HCT116 (cell line): ENCODE measurements at regions not wholly inside any gene's neighbourhood (a gene's known extent, or its start where the extent isn't known, plus 50 kb on each side); places are given as distances from the start of the nearest gene placed in this dataset.
A peak's percentile ranks its signal among the peaks of the same experiment; 100 is the strongest.

Source experiments
- ATAC-seq: fragments of 200-7000 bp; cut with Tn5 transposase; 2 replicates; pipeline ENCODE4 v1.9.1; 2020; ENCODE audit warnings: mild to moderate bottlenecking, moderate library complexity
- BruUV-seq: library from RNA; stranded (reverse); fragments of 400-500 nt; replicated peaks from 2 replicates; lab custom pipeline; 2021; lab: Mats Ljungman, UMichigan
- CTCF ChIA-PET: fragments of 300-600 bp; sonication (Branson Sonifier 250); formaldehyde crosslinking; loops from one replicate; lab custom pipeline; 2021; ENCODE audit warnings: antibody characterized with exemption; lab: Charles Lee
- POLR2A ChIA-PET: fragments of 300-600, 350-600 bp; sonication (Branson Sonifier 250); formaldehyde crosslinking; loops from one replicate; lab custom pipeline; 2021; ENCODE audit warnings: antibody characterized with exemption; lab: Charles Lee
- RAD21 ChIA-PET, 2 experiments: fragments of 300-600 bp; sonication (Branson Sonifier 250); formaldehyde crosslinking; loops; one replicate each; lab custom pipeline; 2023; ENCODE audit warnings: low total read pairs in 2 of 2; ENCODE audit not compliant: uncharacterized antibody in 2 of 2, unreplicated experiment in 2 of 2, low non-redundant PET in 1 of 2; lab: Charles Lee
- DNase-seq: peaks from one replicate; pipeline ENCODE4 v3.0.0-alpha.2; 2010; ENCODE audit warnings: low read depth, low spot score
- H2AFZ ChIP-seq: fragments of 200-600 bp; shearing (Covaris generic), sonication (generic); 2 replicates; pipeline ENCODE4 v1.6.1; 2017; ENCODE audit warnings: low read depth, mixed run types, mixed read lengths, antibody characterized with exemption, low read length; ENCODE audit not compliant: poor library complexity, severe bottlenecking
- H3K27ac ChIP-seq: 2 replicates; pipeline ENCODE4 v1.5.1; 2012; ENCODE audit warnings: low read depth, low read length
- H3K27me3 ChIP-seq: fragments of 200-600 bp; sonication (generic); 2 replicates; pipeline ENCODE4 v1.6.1; 2016; ENCODE audit warnings: mixed run types, low read length, mixed read lengths; ENCODE audit not compliant: insufficient read depth
- H3K36me3 ChIP-seq, 2 experiments: fragments of 200-500 bp in 1 of 2; fragments of 200-600 bp in 1 of 2; sonication (Bioruptor generic) in 1 of 2; sonication (generic) in 1 of 2; 2 replicates each; pipeline versions ENCODE4 v1.5.1 to v1.6.1; 2014 to 2016; ENCODE audit warnings: low read length in 2 of 2, inconsistent platforms in 1 of 2, mixed read lengths in 1 of 2, mixed run types in 1 of 2; ENCODE audit not compliant: insufficient read depth in 2 of 2, control insufficient read depth in 1 of 2
- H3K4me1 ChIP-seq, 2 experiments: fragments of 200-600 bp in 1 of 2; sonication (generic) in 1 of 2; 2 replicates each; pipeline versions ENCODE4 v1.5.1 to v1.6.1; 2012 to 2017; ENCODE audit warnings: low read length in 2 of 2, inconsistent platforms in 1 of 2, mild to moderate bottlenecking in 1 of 2, mixed read lengths in 1 of 2, mixed run types in 1 of 2, moderate library complexity in 1 of 2; ENCODE audit not compliant: insufficient read depth in 2 of 2, control insufficient read depth in 1 of 2
- H3K4me2 ChIP-seq: fragments of 200-600 bp; sonication (generic); 2 replicates; pipeline ENCODE4 v1.6.1; 2017; ENCODE audit warnings: mixed run types, low read length, mixed read lengths
- H3K4me3 ChIP-seq, 2 experiments: fragments of 200-600 bp in 1 of 2; sonication (generic) in 1 of 2; replicated peaks in 1 of 2; 2 replicates each; pipeline ENCODE4 v1.5.1; 2011 to 2016; ENCODE audit warnings: low read length in 2 of 2, control low read depth in 1 of 2, low read depth in 1 of 2, mild to moderate bottlenecking in 1 of 2, mixed read lengths in 1 of 2, mixed run types in 1 of 2
- H3K79me2 ChIP-seq: fragments of 200-600 bp; sonication (generic); 2 replicates; pipeline ENCODE4 v1.6.1; 2017; ENCODE audit warnings: mild to moderate bottlenecking, mixed run types, low read length, moderate library complexity, mixed read lengths; ENCODE audit not compliant: insufficient read depth
- H3K9ac ChIP-seq: fragments of 200-600 bp; sonication (generic); 2 replicates; pipeline ENCODE4 v1.6.1; 2016; ENCODE audit warnings: low read length, mixed read lengths
- H3K9me2 ChIP-seq: fragments of 200-600 bp; sonication (generic), shearing (Covaris generic); 2 replicates; pipeline ENCODE4 v1.6.1; 2017; ENCODE audit warnings: mixed run types, mild to moderate bottlenecking, moderate library complexity; ENCODE audit not compliant: insufficient read depth
- H3K9me3 ChIP-seq, 2 experiments: fragments of 200-500 bp in 1 of 2; fragments of 200-600 bp in 1 of 2; sonication (Bioruptor generic) in 1 of 2; sonication (generic) in 1 of 2; 2 replicates each; pipeline ENCODE4 v1.6.1; 2014 to 2017; ENCODE audit warnings: low read length in 2 of 2, mixed read lengths in 2 of 2, inconsistent platforms in 1 of 2, low read depth in 1 of 2, mild to moderate bottlenecking in 1 of 2, mixed run types in 1 of 2, moderate library complexity in 1 of 2; ENCODE audit not compliant: control insufficient read depth in 1 of 2, insufficient read depth in 1 of 2
- H4K20me1 ChIP-seq: fragments of 200-600 bp; sonication (generic), shearing (Covaris generic); 2 replicates; pipeline ENCODE4 v1.6.1; 2017; ENCODE audit warnings: mixed run types, mild to moderate bottlenecking, moderate library complexity; ENCODE audit not compliant: insufficient read depth
- CEBPB ChIP-seq: IDR thresholded peaks from 2 replicates; pipeline ENCODE4 v1.6.1; 2012; ENCODE audit warnings: low read depth
- EZH2 ChIP-seq: fragments of 200-600 bp; sonication (generic); IDR thresholded peaks from 2 replicates; pipeline ENCODE4 v1.6.1; 2017; ENCODE audit warnings: antibody characterized with exemption, mixed run types
- EZH2phosphoT487 ChIP-seq: fragments of 200-600 bp; IDR thresholded peaks from 2 replicates; pipeline ENCODE4 v1.6.1; 2018; ENCODE audit warnings: antibody characterized with exemption, borderline replicate concordance
- FOSL1 ChIP-seq: IDR thresholded peaks from 2 replicates; pipeline ENCODE4 v1.6.1; 2012; ENCODE audit warnings: low read depth
- JUND ChIP-seq: IDR thresholded peaks from 2 replicates; pipeline ENCODE4 v1.6.1; 2012
- POLR2A ChIP-seq: IDR thresholded peaks from 2 replicates; pipeline ENCODE4 v1.7.0; 2011; ENCODE audit warnings: borderline replicate concordance; ENCODE audit not compliant: insufficient read depth, insufficient read length; ENCODE audit errors: extremely low read depth
- SIN3A ChIP-seq: IDR thresholded peaks from 2 replicates; pipeline ENCODE4 v1.6.1; 2012; ENCODE audit warnings: low read depth
- SP1 ChIP-seq: IDR thresholded peaks from 2 replicates; pipeline ENCODE4 v1.6.1; 2012; ENCODE audit warnings: low read depth
- YY1 ChIP-seq: IDR thresholded peaks from 2 replicates; pipeline ENCODE4 v1.6.1; 2011; ENCODE audit warnings: low read length, low read depth, moderate library complexity, mild to moderate bottlenecking; ENCODE audit not compliant: insufficient replicate concordance; ENCODE audit errors: extremely low read depth
- intact Hi-C: fragments of 100-400 bp; cut with micrococcal nuclease; formaldehyde crosslinking; loops from 2 replicates; pipeline ENCODE4 v1.10.0; 2022
- TF ChIP-seq, protein P1 (sequence below): IDR thresholded peaks from 2 replicates; pipeline ENCODE4 v1.6.1; 2012; ENCODE audit warnings: low read depth
- TF ChIP-seq, protein P2 (sequence below): IDR thresholded peaks from 2 replicates; pipeline ENCODE4 v1.6.1; 2011; ENCODE audit warnings: mild to moderate bottlenecking, low read length, moderate library complexity; ENCODE audit not compliant: insufficient replicate concordance; ENCODE audit errors: extremely low read depth
- TF ChIP-seq, protein P3 (sequence below), 3 experiments: fragments of 200-600 bp in 1 of 3; sonication (generic) in 1 of 3; IDR thresholded peaks in 2 of 3; conservative IDR thresholded peaks in 1 of 3; 2 replicates each; pipeline ENCODE4 v1.5.1; 2012 to 2017; ENCODE audit warnings: low read depth in 2 of 3, low read length in 2 of 3, antibody characterized with exemption in 1 of 3, borderline replicate concordance in 1 of 3, control low read depth in 1 of 3, mild to moderate bottlenecking in 1 of 3, mixed read lengths in 1 of 3, mixed run types in 1 of 3, moderate library complexity in 1 of 3; ENCODE audit not compliant: insufficient read depth in 1 of 3

DNA sequence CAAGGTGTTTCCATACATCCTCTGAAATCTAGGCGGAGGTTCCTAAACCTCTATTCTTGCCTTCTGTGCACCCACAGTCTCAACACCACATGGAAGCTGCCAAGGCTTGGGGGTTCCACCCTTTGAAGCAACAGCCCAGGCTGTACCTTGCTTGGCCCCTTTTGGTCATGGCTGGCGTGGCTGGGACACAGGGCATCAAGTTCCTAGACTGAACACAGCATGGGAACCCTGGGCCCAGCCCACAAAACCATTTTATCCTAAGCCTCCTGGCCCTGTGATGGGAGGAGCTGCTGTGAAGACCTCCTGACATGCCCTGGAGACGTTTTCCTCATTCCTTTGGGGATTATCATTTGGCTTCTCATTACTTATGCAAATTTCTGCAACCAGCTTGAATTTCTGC lies 739.0 kb upstream of the NECTIN3 start:
- H3K4me3 ChIP-seq = no peak overlapping the region
- no peaks in the 10 kb centered on the region for H3K4me1 ChIP-seq
- no TSS peak for BruUV-seq
- ChIA-PET POLR2A (no interaction called here), CTCF (no interaction called here), RAD21 (no interaction called here)
- no peaks in the 10 kb centered on the region for H3K27me3 ChIP-seq
- H3K9ac ChIP-seq = no peak overlapping the region
- intact Hi-C loops = no loop called here
- no peak overlapping the region for H2AFZ ChIP-seq
- H4K20me1 ChIP-seq = no peaks in the 10 kb centered on the region
- H3K79me2 ChIP-seq = no peaks in the 10 kb centered on the region
- no peaks in the 10 kb centered on the region for H3K9me2 ChIP-seq
- ATAC-seq (no peak), DNase-seq (no peak)
- H3K27ac ChIP-seq = no peak overlapping the region
- peaks cover 3 to 5% of the 10 kb centered on the region in 2 experiments; a peak in 1 of 4 replicates for H3K9me3 ChIP-seq
- no peak overlapping the region for H3K4me2 ChIP-seq
- TF ChIP-seq SP1 (no peak), FOSL1 (no peak), YY1 (no peak), SIN3A (no peak), CEBPB (no peak)
- TF ChIP-seq, protein P1, sequence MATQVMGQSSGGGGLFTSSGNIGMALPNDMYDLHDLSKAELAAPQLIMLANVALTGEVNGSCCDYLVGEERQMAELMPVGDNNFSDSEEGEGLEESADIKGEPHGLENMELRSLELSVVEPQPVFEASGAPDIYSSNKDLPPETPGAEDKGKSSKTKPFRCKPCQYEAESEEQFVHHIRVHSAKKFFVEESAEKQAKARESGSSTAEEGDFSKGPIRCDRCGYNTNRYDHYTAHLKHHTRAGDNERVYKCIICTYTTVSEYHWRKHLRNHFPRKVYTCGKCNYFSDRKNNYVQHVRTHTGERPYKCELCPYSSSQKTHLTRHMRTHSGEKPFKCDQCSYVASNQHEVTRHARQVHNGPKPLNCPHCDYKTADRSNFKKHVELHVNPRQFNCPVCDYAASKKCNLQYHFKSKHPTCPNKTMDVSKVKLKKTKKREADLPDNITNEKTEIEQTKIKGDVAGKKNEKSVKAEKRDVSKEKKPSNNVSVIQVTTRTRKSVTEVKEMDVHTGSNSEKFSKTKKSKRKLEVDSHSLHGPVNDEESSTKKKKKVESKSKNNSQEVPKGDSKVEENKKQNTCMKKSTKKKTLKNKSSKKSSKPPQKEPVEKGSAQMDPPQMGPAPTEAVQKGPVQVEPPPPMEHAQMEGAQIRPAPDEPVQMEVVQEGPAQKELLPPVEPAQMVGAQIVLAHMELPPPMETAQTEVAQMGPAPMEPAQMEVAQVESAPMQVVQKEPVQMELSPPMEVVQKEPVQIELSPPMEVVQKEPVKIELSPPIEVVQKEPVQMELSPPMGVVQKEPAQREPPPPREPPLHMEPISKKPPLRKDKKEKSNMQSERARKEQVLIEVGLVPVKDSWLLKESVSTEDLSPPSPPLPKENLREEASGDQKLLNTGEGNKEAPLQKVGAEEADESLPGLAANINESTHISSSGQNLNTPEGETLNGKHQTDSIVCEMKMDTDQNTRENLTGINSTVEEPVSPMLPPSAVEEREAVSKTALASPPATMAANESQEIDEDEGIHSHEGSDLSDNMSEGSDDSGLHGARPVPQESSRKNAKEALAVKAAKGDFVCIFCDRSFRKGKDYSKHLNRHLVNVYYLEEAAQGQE = no peak
- H3K36me3 ChIP-seq = no peaks in the 10 kb centered on the region

DNA sequence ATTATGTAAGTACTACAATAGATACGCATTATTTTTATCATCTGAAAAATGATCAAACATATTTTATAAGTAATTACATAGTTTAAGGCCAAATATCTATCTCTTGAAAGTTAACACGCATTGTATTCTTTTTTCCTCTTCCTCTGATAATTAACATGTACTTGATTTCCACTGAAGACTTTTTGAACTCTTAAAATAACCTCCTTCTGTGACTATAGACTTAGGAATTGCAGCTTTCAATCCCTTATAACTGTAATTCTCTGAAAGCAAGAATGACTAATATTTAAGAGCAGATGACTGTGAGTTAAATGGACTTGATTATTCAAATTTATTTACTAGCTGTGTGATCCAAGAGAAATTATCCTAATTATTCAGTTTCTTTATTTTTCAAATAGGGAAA lies 730.6 kb upstream of the NECTIN3 start:
- H3K9me3 ChIP-seq = 0 out of 4 replicates have a peak, but pooled peaks cover 0 to 5% of the 10 kb centered on the region in 2 experiments
- no peak for DNase-seq
- H3K36me3 ChIP-seq = no peaks in the 10 kb centered on the region
- no peaks in the 10 kb centered on the region for H3K79me2 ChIP-seq
- POLR2A ChIA-PET = no interaction called here
- peak overlapping the region; percentile 79 for H2AFZ ChIP-seq
- no peaks in the 10 kb centered on the region for H3K27me3 ChIP-seq
- H3K4me1 ChIP-seq = peaks cover 4 to 18% of the 10 kb centered on the region in 2 experiments; a peak in 2 of 4 replicates
- H3K9ac ChIP-seq = no peak overlapping the region
- no peak overlapping the region for H3K4me2 ChIP-seq
- RAD21 ChIA-PET = no interaction called here
- intact Hi-C loops = no loop called here
- no peaks in the 10 kb centered on the region for H4K20me1 ChIP-seq
- H3K9me2 ChIP-seq = no peaks in the 10 kb centered on the region
- H3K27ac ChIP-seq = no peak overlapping the region
- H3K4me3 ChIP-seq = no peak overlapping the region
- BruUV-seq = no TSS peak
- ATAC-seq = no peak
- CTCF ChIA-PET = interaction anchor here (2.0 kb wide), 1 partner anchor 27 kb away, joined by 6 read pairs; no protein-coding TSS in a partner anchor
- TF ChIP-seq, protein P2, sequence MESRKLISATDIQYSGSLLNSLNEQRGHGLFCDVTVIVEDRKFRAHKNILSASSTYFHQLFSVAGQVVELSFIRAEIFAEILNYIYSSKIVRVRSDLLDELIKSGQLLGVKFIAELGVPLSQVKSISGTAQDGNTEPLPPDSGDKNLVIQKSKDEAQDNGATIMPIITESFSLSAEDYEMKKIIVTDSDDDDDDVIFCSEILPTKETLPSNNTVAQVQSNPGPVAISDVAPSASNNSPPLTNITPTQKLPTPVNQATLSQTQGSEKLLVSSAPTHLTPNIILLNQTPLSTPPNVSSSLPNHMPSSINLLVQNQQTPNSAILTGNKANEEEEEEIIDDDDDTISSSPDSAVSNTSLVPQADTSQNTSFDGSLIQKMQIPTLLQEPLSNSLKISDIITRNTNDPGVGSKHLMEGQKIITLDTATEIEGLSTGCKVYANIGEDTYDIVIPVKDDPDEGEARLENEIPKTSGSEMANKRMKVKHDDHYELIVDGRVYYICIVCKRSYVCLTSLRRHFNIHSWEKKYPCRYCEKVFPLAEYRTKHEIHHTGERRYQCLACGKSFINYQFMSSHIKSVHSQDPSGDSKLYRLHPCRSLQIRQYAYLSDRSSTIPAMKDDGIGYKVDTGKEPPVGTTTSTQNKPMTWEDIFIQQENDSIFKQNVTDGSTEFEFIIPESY = no peak
- TF ChIP-seq EZH2phosphoT487 (no peak), JUND (no peak), SP1 (no peak), POLR2A (no peak), EZH2 (no peak)
- TF ChIP-seq, protein P3, sequence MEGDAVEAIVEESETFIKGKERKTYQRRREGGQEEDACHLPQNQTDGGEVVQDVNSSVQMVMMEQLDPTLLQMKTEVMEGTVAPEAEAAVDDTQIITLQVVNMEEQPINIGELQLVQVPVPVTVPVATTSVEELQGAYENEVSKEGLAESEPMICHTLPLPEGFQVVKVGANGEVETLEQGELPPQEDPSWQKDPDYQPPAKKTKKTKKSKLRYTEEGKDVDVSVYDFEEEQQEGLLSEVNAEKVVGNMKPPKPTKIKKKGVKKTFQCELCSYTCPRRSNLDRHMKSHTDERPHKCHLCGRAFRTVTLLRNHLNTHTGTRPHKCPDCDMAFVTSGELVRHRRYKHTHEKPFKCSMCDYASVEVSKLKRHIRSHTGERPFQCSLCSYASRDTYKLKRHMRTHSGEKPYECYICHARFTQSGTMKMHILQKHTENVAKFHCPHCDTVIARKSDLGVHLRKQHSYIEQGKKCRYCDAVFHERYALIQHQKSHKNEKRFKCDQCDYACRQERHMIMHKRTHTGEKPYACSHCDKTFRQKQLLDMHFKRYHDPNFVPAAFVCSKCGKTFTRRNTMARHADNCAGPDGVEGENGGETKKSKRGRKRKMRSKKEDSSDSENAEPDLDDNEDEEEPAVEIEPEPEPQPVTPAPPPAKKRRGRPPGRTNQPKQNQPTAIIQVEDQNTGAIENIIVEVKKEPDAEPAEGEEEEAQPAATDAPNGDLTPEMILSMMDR (IDR thresholded peaks at IDR 0.05 in 2 of 3, conservative IDR thresholded peaks at IDR 0.05 in 1 of 3; ENCODE audit: borderline replicate concordance in 1 of 3, insufficient read depth in 1 of 3, low read depth in 2 of 3, low read length in 2 of 3) = no peak
